ENCODE measurements at regions not wholly inside any gene's neighbourhood (a gene's known extent, or its start where the extent isn't known, plus 50 kb on each side); places are given as distances from the start of the nearest gene placed in this dataset.

DNA sequence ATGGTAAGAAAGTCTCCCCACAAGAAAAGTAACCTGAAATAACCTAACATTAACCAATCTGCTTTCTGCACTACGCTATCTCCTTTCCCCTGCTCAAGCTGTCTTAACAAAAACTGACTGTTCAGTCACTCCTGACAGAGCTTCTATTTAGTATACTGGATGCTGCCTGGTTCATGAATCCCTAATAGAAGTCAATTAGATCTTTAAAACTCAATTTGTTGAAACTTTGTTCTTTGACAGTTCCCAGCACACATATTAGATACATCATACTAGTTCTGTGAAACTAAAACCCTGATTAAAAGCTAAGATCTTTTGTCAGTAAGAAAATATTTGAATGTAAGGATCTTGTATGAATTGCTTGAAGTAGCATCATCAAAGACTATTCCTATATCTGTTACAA, 287.4 kb downstream of the RBM43 start:
- CTCF ChIA-PET (ENCODE audit: partially characterized antibody) = interaction anchor here (0.9 kb wide), 1 partner anchor 265 kb away, joined by 3 read pairs; no protein-coding TSS in a partner anchor
- Histone ChIP-seq H3K4me1 (ENCODE audit: insufficient read depth, low read length) (no peaks in the 10 kb centered on the region), H3K4me3 (ENCODE audit: low read length in 2 of 2) (no peak overlapping the region), H3K9me3 (ENCODE audit: control insufficient read depth in 1 of 2, low read length in 2 of 2) (no peaks in the 10 kb centered on the region), H3K27ac (ENCODE audit: low read depth, low read length) (no peak overlapping the region), H3K36me3 (ENCODE audit: insufficient read depth, low read length) (no peaks in the 10 kb centered on the region), H3K27me3 (ENCODE audit: insufficient read depth, low read length) (no peaks in the 10 kb centered on the region)
- POLR2A ChIA-PET (ENCODE audit: partially characterized antibody) = no interaction called here
- intact Hi-C loops (cut with micrococcal nuclease) = no loop called here
- H3K9me3 Mint-ChIP-seq = no peaks in the 10 kb centered on the region
- no peaks in the 10 kb centered on the region for H3K36me3 Mint-ChIP-seq
- no peak overlapping the region for H3K4me3 Mint-ChIP-seq
- DNase-seq = no peak
- H3K27ac Mint-ChIP-seq = no peak overlapping the region
- H3K27me3 Mint-ChIP-seq = peaks cover 1% of the 10 kb centered on the region in 2 donors
- H3K4me1 Mint-ChIP-seq = no peaks in the 10 kb centered on the region

DNA sequence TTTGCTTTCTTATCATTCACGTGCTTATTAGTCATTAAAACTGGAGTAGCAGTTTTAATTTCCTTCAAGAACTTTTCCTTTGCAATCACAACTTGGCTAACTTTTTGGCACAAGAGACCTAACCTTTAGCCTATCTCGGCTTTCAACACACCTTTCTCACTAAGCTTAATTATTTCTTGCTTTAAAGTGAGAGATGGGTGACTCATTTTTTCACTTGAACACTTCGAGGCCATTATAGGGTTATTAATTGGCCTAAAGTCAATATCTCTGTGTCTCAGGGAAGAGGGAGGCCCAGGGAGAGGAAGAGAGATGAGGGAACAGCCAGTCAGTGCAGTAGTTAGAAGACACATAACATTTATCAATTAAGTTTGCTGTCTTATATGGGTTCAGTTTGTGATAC, 289.8 kb downstream of the RBM43 start:
- no peaks in the 10 kb centered on the region for H3K27me3 ChIP-seq (ENCODE audit: insufficient read depth, low read length)
- Mint-ChIP-seq H3K4me3 (no peak overlapping the region), H3K36me3 (no peaks in the 10 kb centered on the region), H3K4me1 (no peaks in the 10 kb centered on the region), H3K27me3 (peaks cover 3 to 4% of the 10 kb centered on the region in 2 donors), H3K9me3 (no peaks in the 10 kb centered on the region), H3K27ac (no peak overlapping the region)
- intact Hi-C loops (cut with micrococcal nuclease) = no loop called here
- POLR2A ChIA-PET (ENCODE audit: partially characterized antibody) = no interaction called here
- DNase-seq = no peak
- H3K4me3 ChIP-seq (ENCODE audit: low read length in 2 of 2) = no peak overlapping the region
- CTCF ChIA-PET (ENCODE audit: partially characterized antibody) = no interaction called here
- H3K27ac ChIP-seq (ENCODE audit: low read depth, low read length) = no peak overlapping the region
- no peaks in the 10 kb centered on the region for H3K4me1 ChIP-seq (ENCODE audit: insufficient read depth, low read length)
- no peaks in the 10 kb centered on the region for H3K9me3 ChIP-seq (ENCODE audit: control insufficient read depth in 1 of 2, low read length in 2 of 2)
- no peaks in the 10 kb centered on the region for H3K36me3 ChIP-seq (ENCODE audit: insufficient read depth, low read length)

DNA sequence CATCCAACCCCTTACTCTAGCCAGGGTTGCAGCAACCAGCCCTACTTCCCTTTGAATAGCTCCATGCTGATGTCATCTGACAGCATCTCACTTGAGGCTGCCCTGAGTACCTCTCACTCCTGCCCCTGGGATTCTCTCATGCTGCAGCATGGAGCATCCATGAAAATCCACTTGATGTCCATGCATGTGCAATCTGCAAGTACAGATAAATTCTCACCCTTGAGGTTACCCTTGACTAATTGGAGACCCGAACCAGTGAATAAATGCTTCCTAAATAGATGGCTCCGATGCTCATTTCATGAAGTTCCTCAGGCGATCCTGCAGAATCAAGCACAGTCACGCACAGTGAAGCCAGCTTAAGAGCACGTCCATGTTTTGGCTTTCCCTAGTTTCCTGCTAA, 298.3 kb downstream of the RBM43 start:
- POLR2A ChIA-PET (ENCODE audit: partially characterized antibody) = no interaction called here
- H3K27me3 ChIP-seq (ENCODE audit: insufficient read depth, low read length) = no peaks in the 10 kb centered on the region
- no peak overlapping the region for H3K27ac ChIP-seq (ENCODE audit: low read depth, low read length)
- no peaks in the 10 kb centered on the region for H3K36me3 Mint-ChIP-seq
- no peaks in the 10 kb centered on the region for H3K36me3 ChIP-seq (ENCODE audit: insufficient read depth, low read length)
- H3K27ac Mint-ChIP-seq = no peak overlapping the region
- CTCF ChIA-PET (ENCODE audit: partially characterized antibody) = no interaction called here
- H3K4me1 ChIP-seq (ENCODE audit: insufficient read depth, low read length) = no peaks in the 10 kb centered on the region
- H3K4me1 Mint-ChIP-seq = no peaks in the 10 kb centered on the region
- H3K27me3 Mint-ChIP-seq = no peaks in the 10 kb centered on the region
- H3K9me3 Mint-ChIP-seq = peaks cover 0 to 9% (median 2%) of the 10 kb centered on the region in 8 donors
- no peak overlapping the region for H3K4me3 Mint-ChIP-seq
- no peak for DNase-seq
- no peaks in the 10 kb centered on the region for H3K9me3 ChIP-seq (ENCODE audit: control insufficient read depth in 1 of 2, low read length in 2 of 2)
- intact Hi-C loops (cut with micrococcal nuclease) = no loop called here
- H3K4me3 ChIP-seq (ENCODE audit: low read length in 2 of 2) = no peak overlapping the region

DNA sequence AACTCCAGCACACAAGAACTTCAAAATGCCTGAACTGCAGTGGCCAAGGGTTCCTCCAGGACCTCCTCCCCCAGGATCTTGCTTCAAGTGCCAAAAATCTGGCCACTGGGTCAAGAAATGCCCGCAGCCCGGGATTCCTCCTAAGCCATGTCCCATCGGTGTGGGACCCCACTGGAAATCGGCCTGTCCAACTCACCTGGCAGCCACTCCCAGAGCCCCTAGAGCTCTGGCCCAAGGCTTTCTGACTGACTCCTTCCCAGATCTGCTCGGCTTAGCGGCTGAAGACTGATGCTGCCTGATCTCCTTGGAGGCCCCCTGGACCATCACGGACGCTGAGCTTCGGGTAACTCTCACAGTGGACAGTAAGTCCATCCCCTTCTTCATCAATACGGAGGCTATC, 306.4 kb downstream of the RBM43 start:
- no peaks in the 10 kb centered on the region for H3K4me1 ChIP-seq (ENCODE audit: insufficient read depth, low read length)
- Mint-ChIP-seq H3K27me3 (no peaks in the 10 kb centered on the region), H3K27ac (no peak overlapping the region), H3K4me1 (peaks cover 0 to 2% (median 0%) of the 10 kb centered on the region in 4 donors), H3K36me3 (no peaks in the 10 kb centered on the region), H3K9me3 (peaks cover 0 to 9% (median 2%) of the 10 kb centered on the region in 8 donors), H3K4me3 (no peak overlapping the region)
- no peak overlapping the region for H3K27ac ChIP-seq (ENCODE audit: low read depth, low read length)
- H3K4me3 ChIP-seq (ENCODE audit: low read length in 2 of 2) = no peak overlapping the region
- intact Hi-C loops (cut with micrococcal nuclease) = no loop called here
- ChIA-PET POLR2A (ENCODE audit: partially characterized antibody) (no interaction called here), CTCF (ENCODE audit: partially characterized antibody) (no interaction called here)
- no peaks in the 10 kb centered on the region for H3K27me3 ChIP-seq (ENCODE audit: insufficient read depth, low read length)
- no peaks in the 10 kb centered on the region for H3K9me3 ChIP-seq (ENCODE audit: control insufficient read depth in 1 of 2, low read length in 2 of 2)
- DNase-seq = no peak
- no peaks in the 10 kb centered on the region for H3K36me3 ChIP-seq (ENCODE audit: insufficient read depth, low read length)

DNA sequence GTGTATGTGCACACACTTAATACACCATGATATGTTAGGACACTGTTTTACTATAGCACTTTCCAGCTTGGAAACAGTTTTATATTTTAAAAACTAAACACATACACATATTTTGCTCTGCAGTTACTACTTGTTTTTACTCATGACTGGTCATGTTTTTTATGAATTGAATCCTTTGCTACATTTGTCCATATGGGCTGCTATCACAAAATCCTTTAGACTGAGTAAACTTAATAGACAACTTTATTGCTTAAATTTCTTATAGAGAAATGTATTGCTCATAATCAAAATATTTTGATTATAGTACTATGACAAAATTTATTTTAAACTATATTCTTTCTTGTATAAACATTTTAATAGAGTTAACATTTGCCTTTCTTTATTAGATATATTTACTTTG, 314.8 kb downstream of the RBM43 start:
- Mint-ChIP-seq H3K27ac (no peak overlapping the region), H3K4me3 (no peak overlapping the region), H3K27me3 (no peaks in the 10 kb centered on the region), H3K36me3 (no peaks in the 10 kb centered on the region), H3K4me1 (no peaks in the 10 kb centered on the region), H3K9me3 (peaks cover 0 to 5% (median 0%) of the 10 kb centered on the region in 8 donors)
- Histone ChIP-seq H3K27ac (ENCODE audit: low read depth, low read length) (no peak overlapping the region), H3K27me3 (ENCODE audit: insufficient read depth, low read length) (no peaks in the 10 kb centered on the region), H3K4me1 (ENCODE audit: insufficient read depth, low read length) (no peaks in the 10 kb centered on the region), H3K36me3 (ENCODE audit: insufficient read depth, low read length) (no peaks in the 10 kb centered on the region), H3K9me3 (ENCODE audit: control insufficient read depth in 1 of 2, low read length in 2 of 2) (no peaks in the 10 kb centered on the region), H3K4me3 (ENCODE audit: low read length in 2 of 2) (no peak overlapping the region)
- intact Hi-C loops (cut with micrococcal nuclease) = no loop called here
- CTCF ChIA-PET (ENCODE audit: partially characterized antibody) = no interaction called here
- POLR2A ChIA-PET (ENCODE audit: partially characterized antibody) = no interaction called here
- DNase-seq = no peak

DNA sequence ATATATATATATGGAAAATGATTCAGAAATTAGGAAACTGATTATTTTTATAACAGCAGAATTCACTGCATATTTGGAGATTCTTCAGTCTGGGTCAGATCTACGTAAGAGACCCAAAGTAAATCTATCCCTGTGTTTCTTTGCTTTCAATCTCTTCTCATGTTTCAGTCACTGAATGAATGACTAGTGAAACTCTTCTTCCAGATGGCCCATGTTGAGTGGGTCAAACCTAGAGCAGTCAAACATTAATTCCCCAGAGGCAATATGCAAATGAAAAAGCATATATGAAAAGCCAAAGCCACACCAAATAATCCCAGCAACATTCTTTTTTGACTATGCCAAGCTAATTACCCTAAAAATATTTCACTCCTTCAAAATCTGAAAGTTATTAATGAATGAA, 317.3 kb downstream of the RBM43 start:
- Mint-ChIP-seq H3K36me3 (no peaks in the 10 kb centered on the region), H3K27ac (no peak overlapping the region), H3K4me3 (no peak overlapping the region), H3K9me3 (no peaks in the 10 kb centered on the region), H3K4me1 (no peaks in the 10 kb centered on the region), H3K27me3 (no peaks in the 10 kb centered on the region)
- H3K27me3 ChIP-seq (ENCODE audit: insufficient read depth, low read length) = no peaks in the 10 kb centered on the region
- intact Hi-C loops (cut with micrococcal nuclease) = no loop called here
- DNase-seq = no peak
- no peak overlapping the region for H3K4me3 ChIP-seq (ENCODE audit: low read length in 2 of 2)
- CTCF ChIA-PET (ENCODE audit: partially characterized antibody) = no interaction called here
- POLR2A ChIA-PET (ENCODE audit: partially characterized antibody) = no interaction called here
- no peaks in the 10 kb centered on the region for H3K9me3 ChIP-seq (ENCODE audit: control insufficient read depth in 1 of 2, low read length in 2 of 2)
- no peaks in the 10 kb centered on the region for H3K36me3 ChIP-seq (ENCODE audit: insufficient read depth, low read length)
- H3K4me1 ChIP-seq (ENCODE audit: insufficient read depth, low read length) = no peaks in the 10 kb centered on the region
- H3K27ac ChIP-seq (ENCODE audit: low read depth, low read length) = no peak overlapping the region

DNA sequence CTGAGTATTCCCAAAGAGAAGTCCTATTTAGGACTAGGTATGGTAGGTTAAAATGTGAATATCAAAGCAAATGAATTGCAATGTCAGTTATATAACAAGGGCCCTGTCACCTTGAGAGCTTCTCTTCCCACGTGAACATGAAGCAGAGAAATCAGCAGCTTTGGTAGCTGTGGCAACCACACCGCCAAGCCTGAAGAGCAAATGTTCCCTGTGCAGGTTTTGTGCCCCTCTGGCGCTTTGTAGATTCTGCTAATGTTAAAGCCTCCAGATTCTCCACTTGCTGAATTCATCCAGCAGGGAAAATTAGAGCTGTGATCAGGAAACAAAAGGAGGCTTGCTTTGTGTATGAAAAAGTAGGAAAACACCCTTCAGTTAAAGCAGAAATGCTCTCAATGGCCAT, 322.6 kb downstream of the RBM43 start:
- CTCF ChIA-PET (ENCODE audit: partially characterized antibody) = no interaction called here
- Mint-ChIP-seq H3K27me3 (no peaks in the 10 kb centered on the region), H3K4me1 (no peaks in the 10 kb centered on the region), H3K9me3 (peaks cover 0 to 2% (median 0%) of the 10 kb centered on the region in 8 donors), H3K4me3 (no peak overlapping the region), H3K27ac (no peak overlapping the region), H3K36me3 (no peaks in the 10 kb centered on the region)
- no peaks in the 10 kb centered on the region for H3K36me3 ChIP-seq (ENCODE audit: insufficient read depth, low read length)
- H3K4me1 ChIP-seq (ENCODE audit: insufficient read depth, low read length) = no peaks in the 10 kb centered on the region
- H3K9me3 ChIP-seq (ENCODE audit: control insufficient read depth in 1 of 2, low read length in 2 of 2) = no peaks in the 10 kb centered on the region
- H3K4me3 ChIP-seq (ENCODE audit: low read length in 2 of 2) = no peak overlapping the region
- DNase-seq = no peak
- POLR2A ChIA-PET (ENCODE audit: partially characterized antibody) = no interaction called here
- no peaks in the 10 kb centered on the region for H3K27me3 ChIP-seq (ENCODE audit: insufficient read depth, low read length)
- H3K27ac ChIP-seq (ENCODE audit: low read depth, low read length) = no peak overlapping the region
- intact Hi-C loops (cut with micrococcal nuclease) = no loop called here

DNA sequence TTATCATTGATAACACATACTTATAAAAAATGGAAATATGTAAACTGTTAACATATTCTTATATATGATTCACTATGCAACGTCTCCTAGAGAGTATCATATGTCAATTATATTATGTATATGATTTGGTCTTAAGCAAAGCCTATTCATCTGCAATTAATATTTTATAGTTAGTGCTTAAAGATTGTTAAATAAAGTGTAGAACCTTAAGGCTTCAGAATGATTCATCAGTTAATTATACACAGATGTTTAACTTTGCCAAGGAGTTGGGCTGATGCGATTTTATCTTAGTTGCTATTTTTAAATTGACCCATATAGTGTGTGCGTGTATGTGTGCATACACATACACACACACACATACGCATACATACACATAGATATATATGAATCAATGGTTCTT, 323.1 kb downstream of the RBM43 start:
- no peaks in the 10 kb centered on the region for H3K4me1 ChIP-seq (ENCODE audit: insufficient read depth, low read length)
- ChIA-PET CTCF (ENCODE audit: partially characterized antibody) (no interaction called here), POLR2A (ENCODE audit: partially characterized antibody) (no interaction called here)
- Mint-ChIP-seq H3K4me1 (no peaks in the 10 kb centered on the region), H3K9me3 (peaks cover 0 to 2% (median 0%) of the 10 kb centered on the region in 8 donors), H3K27me3 (no peaks in the 10 kb centered on the region), H3K27ac (no peak overlapping the region), H3K36me3 (no peaks in the 10 kb centered on the region), H3K4me3 (no peak overlapping the region)
- intact Hi-C loops (cut with micrococcal nuclease) = no loop called here
- no peaks in the 10 kb centered on the region for H3K36me3 ChIP-seq (ENCODE audit: insufficient read depth, low read length)
- H3K4me3 ChIP-seq (ENCODE audit: low read length in 2 of 2) = no peak overlapping the region
- no peak overlapping the region for H3K27ac ChIP-seq (ENCODE audit: low read depth, low read length)
- DNase-seq = no peak
- no peaks in the 10 kb centered on the region for H3K27me3 ChIP-seq (ENCODE audit: insufficient read depth, low read length)
- H3K9me3 ChIP-seq (ENCODE audit: control insufficient read depth in 1 of 2, low read length in 2 of 2) = no peaks in the 10 kb centered on the region

Data from CD4-positive, alpha-beta memory T cell (primary cell).